Large intestine (tissue), 3 donors: ENCODE measurements at regions not wholly inside any gene's neighbourhood (a gene's known extent, or its start where the extent isn't known, plus 50 kb on each side); places are given as distances from the start of the nearest gene placed in this dataset.
"Not testable (repeated sequence)": the region's sequence is repeated elsewhere in the genome, so short reads cannot be mapped to it uniquely, and the experiment has no call there.

Experiments
- DNase-seq, 2 donors: peaks; one replicate each; pipeline versions ENCODE4 v3.0.0 to v3.0.0-alpha.2; 2013
- H3K27ac ChIP-seq: one replicate; pipeline ENCODE4 v1.5.1; 2013; ENCODE audit warnings: low read length
- H3K27me3 ChIP-seq: 2 replicates; pipeline ENCODE4 v1.6.1; 2013; ENCODE audit warnings: low read length; ENCODE audit not compliant: control insufficient read depth, insufficient read depth
- H3K36me3 ChIP-seq: 2 replicates; pipeline ENCODE4 v1.6.1; 2013; ENCODE audit warnings: low read length; ENCODE audit not compliant: control insufficient read depth, insufficient read depth
- H3K4me1 ChIP-seq: one replicate; pipeline ENCODE4 v1.6.1; 2013; ENCODE audit warnings: low read length; ENCODE audit not compliant: control insufficient read depth, insufficient read depth
- H3K4me3 ChIP-seq: one replicate; pipeline ENCODE4 v1.5.1; 2013; ENCODE audit warnings: low read length
- H3K9me3 ChIP-seq: one replicate; pipeline ENCODE4 v1.6.1; 2013; ENCODE audit warnings: mild to moderate bottlenecking, low read depth, low read length, moderate library complexity; ENCODE audit not compliant: control insufficient read depth
- WGBS: methylation state at CpG from one replicate; pipeline ENCODE4 v1.1.5; 2013; ENCODE audit warnings: low lambda C conversion rate; ENCODE audit not compliant: insufficient coverage; 5-methylcytosine and 5-hydroxymethylcytosine counted together

DNA sequence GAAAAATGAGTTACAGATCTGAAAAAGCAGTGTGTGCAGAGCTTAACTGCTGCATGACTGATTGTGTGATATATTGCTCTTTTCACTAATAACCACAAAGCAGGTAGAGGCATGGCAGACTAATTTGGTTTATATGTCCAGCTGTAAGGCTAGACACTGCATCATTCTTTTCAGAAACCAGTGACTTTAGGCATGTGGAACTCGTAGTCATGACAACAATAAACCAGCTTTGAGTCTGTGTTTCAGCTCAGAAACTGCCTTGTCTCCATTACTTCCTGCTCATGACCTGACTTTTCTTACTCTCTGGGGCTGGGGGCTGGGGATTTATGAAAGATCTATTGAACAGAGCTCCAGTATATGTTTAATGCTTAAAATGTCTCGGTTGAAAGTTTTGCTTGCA is 146.8 kb upstream of the LRIG3 start:
- no CpG with 5 or more reads among the region's 2 CpGs for WGBS
- no peaks in the 10 kb centered on the region for H3K4me1 ChIP-seq
- no peaks in the 10 kb centered on the region for H3K27me3 ChIP-seq
- no peaks in the 10 kb centered on the region for H3K9me3 ChIP-seq
- peak in 1 of 2 donors; percentile 56 for DNase-seq
- no peak overlapping the region for H3K4me3 ChIP-seq
- no peak overlapping the region for H3K27ac ChIP-seq
- H3K36me3 ChIP-seq: no peaks in the 10 kb centered on the region

DNA sequence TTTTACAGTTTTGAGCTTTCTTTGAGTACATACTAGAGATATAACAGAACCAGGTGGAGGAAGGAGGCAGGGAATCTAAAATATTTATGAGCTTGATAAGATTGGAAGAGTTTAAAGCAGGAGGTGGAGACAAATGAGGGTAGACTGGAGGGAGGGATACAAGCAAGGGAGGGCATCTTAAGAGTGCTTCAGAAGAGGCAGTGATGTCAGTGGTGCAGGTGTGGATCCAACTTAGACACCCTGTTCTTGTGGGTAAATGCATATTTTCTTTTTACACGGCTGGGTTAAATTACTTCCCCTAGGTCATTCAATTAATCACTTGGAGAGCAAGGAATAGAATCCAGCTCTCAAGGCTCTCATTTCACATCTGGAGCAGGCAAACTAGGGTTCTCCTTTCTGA is 146.1 kb upstream of the LRIG3 start:
- WGBS: no CpG with 5 or more reads among the region's 1 CpG
- no peaks in the 10 kb centered on the region for H3K4me1 ChIP-seq
- no peaks in the 10 kb centered on the region for H3K36me3 ChIP-seq
- no peak overlapping the region for H3K4me3 ChIP-seq
- no peak overlapping the region for H3K27ac ChIP-seq
- H3K27me3 ChIP-seq: no peaks in the 10 kb centered on the region
- H3K9me3 ChIP-seq: no peaks in the 10 kb centered on the region
- peak in 1 of 2 donors; percentile 9 for DNase-seq

DNA sequence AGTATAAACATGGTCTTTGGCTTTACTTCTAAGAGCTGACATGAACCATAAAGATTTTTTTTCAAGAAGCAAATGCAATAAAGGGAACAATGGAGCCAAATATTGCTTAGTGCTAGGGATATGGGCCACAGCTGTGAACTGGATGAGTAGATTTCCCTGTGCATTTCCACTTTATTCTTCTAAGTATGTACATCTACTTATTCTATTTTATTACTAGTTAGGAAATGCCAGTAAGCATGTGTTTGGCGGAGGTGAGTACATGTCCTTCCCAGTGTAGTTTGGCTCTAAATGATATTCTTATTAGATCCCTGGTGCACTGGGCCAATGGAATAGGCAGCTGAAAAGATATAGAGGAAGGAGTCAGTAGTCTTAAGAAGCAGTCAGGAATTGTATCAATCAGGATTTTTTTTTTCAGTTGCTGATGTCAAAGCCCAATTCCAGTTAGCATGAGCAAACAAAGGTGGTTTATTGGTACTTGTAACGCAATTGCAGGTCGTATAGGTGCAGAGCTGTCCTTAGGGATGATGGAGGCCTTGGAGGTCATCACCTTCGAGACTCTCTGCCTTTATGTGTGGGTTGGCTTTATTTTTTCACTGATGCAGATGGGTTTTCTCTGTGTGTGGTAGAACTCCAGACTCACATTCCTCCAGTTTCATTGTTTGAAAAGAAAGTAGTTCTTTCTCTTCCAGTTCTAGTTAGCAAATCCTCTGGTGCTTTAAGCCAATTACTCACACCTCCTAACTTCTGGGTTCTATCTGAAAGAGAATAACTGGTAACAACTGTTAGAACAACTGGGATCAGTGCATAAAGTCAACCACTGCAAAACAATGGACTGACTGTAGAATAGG is 139.0 kb upstream of the LRIG3 start:
- no peak overlapping the region for H3K4me3 ChIP-seq
- H3K9me3 ChIP-seq: no peaks in the 10 kb centered on the region
- DNase-seq: no peak
- WGBS: no CpG with 5 or more reads among the region's 4 CpGs
- H3K36me3 ChIP-seq: no peaks in the 10 kb centered on the region
- H3K4me1 ChIP-seq: peaks cover 2% of the 10 kb centered on the region
- no peaks in the 10 kb centered on the region for H3K27me3 ChIP-seq
- H3K27ac ChIP-seq: no peak overlapping the region

DNA sequence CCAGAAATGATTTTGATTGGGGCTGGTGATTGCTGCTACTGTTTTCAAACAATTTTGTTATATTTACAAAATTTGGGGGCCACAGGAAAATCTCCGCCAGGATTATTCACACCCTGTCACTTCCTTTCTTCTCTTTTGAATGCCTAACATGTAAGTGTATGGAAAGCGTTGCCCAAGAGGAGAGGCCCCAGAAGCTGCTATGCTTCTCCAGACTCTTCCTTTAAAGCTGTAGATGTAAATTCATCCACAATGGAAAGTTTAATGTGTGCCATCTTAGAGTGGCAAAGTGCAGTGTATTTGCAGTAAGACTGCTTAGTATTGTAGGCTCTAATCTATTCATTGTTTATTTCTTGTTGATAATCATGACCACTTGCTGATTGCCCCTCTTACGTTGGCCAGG is 136.7 kb upstream of the LRIG3 start:
- Histone ChIP-seq H3K27ac (no peak overlapping the region), H3K4me3 (no peak overlapping the region), H3K9me3 (no peaks in the 10 kb centered on the region), H3K27me3 (no peaks in the 10 kb centered on the region), H3K36me3 (no peaks in the 10 kb centered on the region), H3K4me1 (peaks cover 2% of the 10 kb centered on the region)
- no peak for DNase-seq
- no CpG with 5 or more reads among the region's 3 CpGs for WGBS

DNA sequence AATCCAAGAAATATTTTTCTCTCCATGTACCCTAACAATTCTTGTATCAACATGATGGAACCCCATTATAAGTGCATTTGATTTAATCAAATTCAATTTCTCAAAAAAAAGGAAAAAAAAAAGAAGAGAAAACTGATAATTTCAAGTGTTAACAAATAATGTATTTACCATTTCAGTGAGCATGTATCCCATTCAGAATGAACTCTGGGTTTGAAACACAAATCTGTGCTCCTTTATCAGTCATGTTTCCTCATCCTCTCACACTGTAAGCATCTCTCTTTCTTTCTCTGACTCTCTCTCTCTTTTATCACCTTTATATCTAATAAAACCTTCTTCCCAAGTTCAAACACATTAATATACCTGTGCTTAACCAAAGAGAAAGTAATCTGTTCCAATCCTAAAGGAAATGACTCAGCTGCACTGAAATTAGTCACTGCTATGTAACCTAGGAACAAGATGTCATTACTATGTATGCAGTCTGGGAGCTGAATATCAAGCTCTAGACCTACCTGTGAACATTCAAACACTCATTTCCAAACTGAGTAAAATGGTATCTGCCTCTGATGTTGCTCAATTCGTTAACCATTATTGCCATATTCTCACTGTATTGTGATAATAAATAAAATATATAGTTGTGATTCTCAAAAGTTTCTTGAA is 135.0 kb upstream of the LRIG3 start:
- H3K36me3 ChIP-seq: no peaks in the 10 kb centered on the region
- DNase-seq: peak in 1 of 2 donors; percentile 72
- H3K4me1 ChIP-seq: peaks cover 2% of the 10 kb centered on the region
- no peak overlapping the region for H3K4me3 ChIP-seq
- H3K27me3 ChIP-seq: no peaks in the 10 kb centered on the region
- no CpG with 5 or more reads among the region's 1 CpG for WGBS
- no peaks in the 10 kb centered on the region for H3K9me3 ChIP-seq
- no peak overlapping the region for H3K27ac ChIP-seq

DNA sequence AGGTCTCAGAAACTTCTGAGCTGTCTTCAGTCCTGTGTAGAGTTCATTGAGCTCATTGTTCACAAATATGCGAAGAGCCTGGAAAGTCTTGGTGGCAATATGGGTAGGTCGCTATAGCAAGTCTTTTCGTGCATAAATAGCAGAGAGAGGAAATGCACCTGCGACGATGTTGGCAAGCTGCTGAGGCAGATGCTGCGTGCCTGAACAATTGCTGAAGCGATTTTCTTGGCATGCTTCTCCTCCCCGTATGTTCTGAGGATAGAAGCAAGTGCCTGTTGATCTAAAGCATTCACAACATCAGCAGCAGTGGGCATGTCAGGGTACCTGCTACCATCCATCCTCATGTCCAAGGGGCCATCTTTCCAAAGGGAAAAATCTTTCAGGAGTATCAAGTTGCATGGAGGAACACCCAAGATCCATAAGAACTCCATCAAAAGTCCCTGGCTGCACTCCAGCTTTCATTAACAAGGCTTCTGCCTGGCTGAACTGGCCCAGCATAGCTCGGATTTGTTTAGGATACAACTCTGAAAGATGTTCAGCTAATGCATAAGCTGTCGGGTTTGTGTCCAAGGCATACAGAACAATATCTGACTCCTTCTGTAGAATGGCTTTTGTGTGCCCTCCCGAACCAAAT is 133.1 kb upstream of the LRIG3 start:
- not testable (repeated sequence) for H3K4me1 ChIP-seq, DNase-seq, H3K27me3 ChIP-seq, H3K9me3 ChIP-seq, H3K36me3 ChIP-seq, H3K4me3 ChIP-seq, H3K27ac ChIP-seq
- WGBS: no CpG with 5 or more reads among the region's 11 CpGs

DNA sequence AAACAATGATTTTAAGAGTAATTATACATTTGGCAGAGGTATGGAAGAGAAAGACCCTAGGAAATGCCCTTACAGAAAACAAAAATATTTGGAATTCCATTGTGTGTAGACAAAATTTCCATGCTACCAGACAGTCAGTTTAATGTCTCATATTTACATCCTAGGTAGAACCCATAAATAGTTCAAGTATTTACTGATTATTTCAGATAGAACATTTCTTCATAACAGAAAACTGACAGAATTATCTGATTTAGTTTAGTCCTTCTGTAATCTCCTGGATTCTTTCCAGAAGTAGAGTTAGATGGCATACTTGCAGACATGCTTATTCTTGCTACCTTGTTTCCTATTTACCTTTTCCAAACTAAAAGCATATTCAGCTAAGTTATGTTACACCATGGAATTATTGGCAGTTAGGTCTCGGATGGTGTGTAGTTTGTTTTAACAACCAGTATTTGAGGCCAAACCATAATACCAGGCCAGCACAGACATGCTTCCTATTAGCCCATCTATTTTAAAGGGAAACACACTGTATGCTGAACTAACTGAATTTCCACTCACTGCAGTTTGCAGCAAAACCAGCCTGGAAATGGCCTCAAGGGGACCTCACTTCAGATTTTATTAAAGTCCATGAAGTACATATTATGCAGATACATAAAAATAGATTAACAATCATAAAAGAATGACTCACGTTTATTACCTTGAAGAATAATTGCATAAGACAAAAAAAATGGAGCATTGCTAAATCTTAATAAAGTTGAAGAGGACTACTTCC is 126.6 kb upstream of the LRIG3 start:
- Histone ChIP-seq H3K9me3 (no peaks in the 10 kb centered on the region), H3K27ac (no peak overlapping the region), H3K4me3 (no peak overlapping the region), H3K36me3 (no peaks in the 10 kb centered on the region), H3K4me1 (no peaks in the 10 kb centered on the region), H3K27me3 (no peaks in the 10 kb centered on the region)
- no peak for DNase-seq
- 67% methylated on average over 1 of the region's 2 CpGs for WGBS

DNA sequence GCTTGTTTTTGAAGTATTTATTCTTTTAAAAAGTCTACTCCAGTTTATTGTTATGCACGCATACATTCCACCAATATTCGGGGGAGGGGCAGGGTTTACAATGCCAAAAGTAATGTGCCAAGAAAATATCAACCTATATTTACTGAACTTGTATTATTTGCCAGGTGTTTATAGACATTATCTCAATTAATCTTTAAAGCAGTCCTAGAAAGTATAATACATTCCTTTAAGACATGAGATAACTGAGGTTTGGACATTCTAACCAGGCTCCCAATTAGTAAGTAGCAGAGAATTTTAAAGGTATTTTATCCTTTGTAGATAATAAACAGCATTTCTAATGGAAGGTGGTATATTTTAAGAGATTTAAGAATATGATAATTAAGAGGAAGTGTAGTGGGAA is 124.5 kb upstream of the LRIG3 start:
- no peaks in the 10 kb centered on the region for H3K36me3 ChIP-seq
- no peaks in the 10 kb centered on the region for H3K27me3 ChIP-seq
- H3K4me1 ChIP-seq: no peaks in the 10 kb centered on the region
- H3K4me3 ChIP-seq: no peak overlapping the region
- H3K9me3 ChIP-seq: no peaks in the 10 kb centered on the region
- WGBS: 80% methylated on average over 1 of the region's 2 CpGs
- H3K27ac ChIP-seq: no peak overlapping the region
- no peak for DNase-seq

DNA sequence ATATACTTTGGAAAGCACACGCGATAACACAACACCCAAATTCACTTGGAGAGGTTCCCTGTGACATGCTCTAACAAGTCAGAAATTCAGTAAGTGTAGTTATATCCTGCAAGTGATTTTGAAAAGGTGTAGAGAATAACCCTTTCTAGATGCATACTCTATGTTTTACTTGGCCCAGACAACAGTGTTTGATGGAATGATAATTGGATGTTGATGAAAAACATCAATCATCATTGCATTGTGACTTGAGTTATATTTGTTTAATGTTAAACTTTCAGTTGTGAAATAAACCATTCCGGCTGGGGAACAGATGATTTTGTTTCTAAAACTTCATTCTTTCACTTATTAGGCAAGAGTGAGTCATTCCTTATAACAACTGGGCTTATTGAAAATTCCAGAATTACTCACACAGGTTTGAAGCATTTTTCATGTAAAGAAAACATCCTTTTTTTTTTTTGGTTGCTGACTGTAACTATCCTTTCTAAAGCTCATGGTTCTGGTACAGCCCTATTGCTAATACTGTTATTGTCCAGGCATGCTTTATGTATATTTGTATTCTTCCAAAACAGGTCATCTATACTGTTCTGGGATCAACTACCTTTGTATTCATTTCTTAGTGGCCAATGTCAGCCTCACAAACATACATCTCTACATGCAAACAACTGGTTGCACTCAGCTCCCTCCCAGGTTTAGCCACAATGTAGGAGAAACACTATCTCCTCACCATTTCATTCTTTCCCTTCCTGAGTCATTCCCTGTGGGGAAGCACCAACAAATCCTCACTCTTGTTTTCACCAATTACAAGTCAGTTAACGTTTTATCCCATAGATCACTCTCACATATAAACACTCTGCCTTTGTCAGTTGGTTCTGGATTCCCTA is 121.2 kb upstream of the LRIG3 start:
- no peak overlapping the region for H3K4me3 ChIP-seq
- no peak for DNase-seq
- no peaks in the 10 kb centered on the region for H3K9me3 ChIP-seq
- no peaks in the 10 kb centered on the region for H3K27me3 ChIP-seq
- no peaks in the 10 kb centered on the region for H3K36me3 ChIP-seq
- 83% methylated on average over 1 of the region's 4 CpGs for WGBS
- no peaks in the 10 kb centered on the region for H3K4me1 ChIP-seq
- no peak overlapping the region for H3K27ac ChIP-seq
